CD4-positive, alpha-beta memory T cell (primary cell): ENCODE measurements at regions not wholly inside any gene's neighbourhood (a gene's known extent, or its start where the extent isn't known, plus 50 kb on each side); places are given as distances from the start of the nearest gene placed in this dataset.

Source experiments
- CTCF ChIA-PET: fragments of 350-600 bp; sonication (Branson Sonifier 250); formaldehyde crosslinking; loops from one replicate; lab custom pipeline; 2021; ENCODE audit warnings: inconsistent platforms; ENCODE audit not compliant: partially characterized antibody; lab: Charles Lee
- POLR2A ChIA-PET: fragments of 350-600 bp; sonication (Branson Sonifier 250); formaldehyde crosslinking; loops from one replicate; lab custom pipeline; 2021; ENCODE audit not compliant: partially characterized antibody; lab: Charles Lee
- DNase-seq, 5 donors: peaks; one replicate each; pipeline versions ENCODE4 v3.0.0 to v3.0.0-alpha.2; 2020 to 2022; ENCODE audit warnings: mixed read lengths in 1 of 5
- H3K27ac ChIP-seq: one replicate; pipeline ENCODE4 v1.7.0; 2013; ENCODE audit warnings: low read depth, low read length
- H3K27me3 ChIP-seq: 2 replicates; pipeline ENCODE4 v1.7.0; 2013; ENCODE audit warnings: mild to moderate bottlenecking, low read length, moderate library complexity; ENCODE audit not compliant: insufficient read depth
- H3K36me3 ChIP-seq: 2 replicates; pipeline ENCODE4 v1.7.0; 2013; ENCODE audit warnings: mild to moderate bottlenecking, low read length, moderate library complexity; ENCODE audit not compliant: insufficient read depth
- H3K4me1 ChIP-seq: 2 replicates; pipeline ENCODE4 v1.7.0; 2013; ENCODE audit warnings: mild to moderate bottlenecking, low read length, moderate library complexity; ENCODE audit not compliant: insufficient read depth
- H3K4me3 ChIP-seq, 2 donors: one replicate each; pipeline ENCODE4 v1.7.0; 2013; ENCODE audit warnings: low read length in 2 of 2, mild to moderate bottlenecking in 1 of 2
- H3K9me3 ChIP-seq, 2 donors: one replicate each; pipeline ENCODE4 v1.7.0; 2013; ENCODE audit warnings: low read length in 2 of 2, control low read depth in 1 of 2; ENCODE audit not compliant: control insufficient read depth in 1 of 2
- H3K27ac Mint-ChIP-seq, 7 donors: one replicate each; pipeline ENCODE4 v1.8.0; 2020 to 2021; ENCODE audit warnings: mixed read lengths in 7 of 7, mild to moderate bottlenecking in 6 of 7, inconsistent platforms in 3 of 7, moderate library complexity in 3 of 7
- H3K27me3 Mint-ChIP-seq, 2 donors: one replicate each; pipeline ENCODE4 v1.8.0; 2020 to 2021; ENCODE audit warnings: mixed read lengths in 2 of 2
- H3K36me3 Mint-ChIP-seq, 2 donors: one replicate each; pipeline ENCODE4 v1.8.0; 2020 to 2021; ENCODE audit warnings: mixed read lengths in 2 of 2, inconsistent platforms in 1 of 2, mild to moderate bottlenecking in 1 of 2
- H3K4me1 Mint-ChIP-seq, 4 donors: one replicate each; pipeline ENCODE4 v1.8.0; 2020 to 2021; ENCODE audit warnings: mixed read lengths in 4 of 4, mild to moderate bottlenecking in 1 of 4
- H3K4me3 Mint-ChIP-seq, 8 donors: one replicate each; pipeline ENCODE4 v1.8.0; 2020 to 2021; ENCODE audit warnings: mixed read lengths in 8 of 8, mild to moderate bottlenecking in 7 of 8, moderate library complexity in 6 of 8, inconsistent platforms in 3 of 8
- H3K9me3 Mint-ChIP-seq, 8 donors: one replicate each; pipeline ENCODE4 v1.8.0; 2020 to 2021; ENCODE audit warnings: mixed read lengths in 8 of 8, mild to moderate bottlenecking in 5 of 8, inconsistent platforms in 3 of 8, moderate library complexity in 1 of 8
- intact Hi-C: fragments of 100-400 bp; cut with micrococcal nuclease; formaldehyde crosslinking; loops from one replicate; pipeline ENCODE4 v1.15.1; 2023

GRCh38 chr5:81815321-81815720 lies 64.4 kb upstream of the SSBP2 start:
- peaks cover 17 to 41% (median 33%) of the 10 kb centered on the region in 4 donors for H3K4me1 Mint-ChIP-seq
- H3K4me3 Mint-ChIP-seq, result no peak overlapping the region
- CTCF ChIA-PET, result no interaction called here
- H3K9me3 Mint-ChIP-seq, result peaks cover 0 to 2% (median 0%) of the 10 kb centered on the region in 8 donors
- H3K27ac Mint-ChIP-seq, result no peak overlapping the region
- H3K4me3 ChIP-seq, result no peak overlapping the region
- H3K27me3 Mint-ChIP-seq, result peaks cover 0 to 6% of the 10 kb centered on the region in 2 donors
- no peaks in the 10 kb centered on the region for H3K36me3 Mint-ChIP-seq
- intact Hi-C loops, result loop anchor here (5.0 kb wide), 1 partner anchor 33 kb away; no protein-coding TSS in a partner anchor
- POLR2A ChIA-PET, result no interaction called here
- no peak for DNase-seq
- no peaks in the 10 kb centered on the region for H3K27me3 ChIP-seq
- H3K9me3 ChIP-seq, result no peaks in the 10 kb centered on the region
- H3K36me3 ChIP-seq, result no peaks in the 10 kb centered on the region
- peaks cover 16% of the 10 kb centered on the region for H3K4me1 ChIP-seq
- no peak overlapping the region for H3K27ac ChIP-seq

GRCh38 chr5:81808106-81808505 lies 57.2 kb upstream of the SSBP2 start:
- ChIA-PET CTCF (no interaction called here), POLR2A (interaction anchor here (1.0 kb wide), 1 partner anchor 57 kb away, joined by 3 read pairs; the partner anchor contains the start of gene SSBP2)
- intact Hi-C loops, result no loop called here
- Mint-ChIP-seq H3K36me3 (peaks cover 4 to 8% of the 10 kb centered on the region in 2 donors), H3K27ac (no peak overlapping the region), H3K4me1 (peaks cover 8 to 14% (median 9%) of the 10 kb centered on the region in 4 donors), H3K27me3 (peaks cover 0 to 1% of the 10 kb centered on the region in 2 donors), H3K9me3 (peaks cover 3 to 33% (median 21%) of the 10 kb centered on the region in 8 donors), H3K4me3 (no peak overlapping the region)
- no peak overlapping the region for H3K4me3 ChIP-seq
- H3K36me3 ChIP-seq, result no peaks in the 10 kb centered on the region
- DNase-seq, result no peak
- H3K27me3 ChIP-seq, result no peaks in the 10 kb centered on the region
- no peak overlapping the region for H3K27ac ChIP-seq
- H3K9me3 ChIP-seq, result no peaks in the 10 kb centered on the region
- H3K4me1 ChIP-seq, result no peaks in the 10 kb centered on the region

GRCh38 chr5:81805086-81805485 lies 54.2 kb upstream of the SSBP2 start:
- CTCF ChIA-PET, result interaction anchor here (0.7 kb wide), 1 partner anchor 28 kb away, joined by 3 read pairs; no protein-coding TSS in a partner anchor
- H3K4me3 ChIP-seq, result no peak overlapping the region
- peaks cover 3 to 33% (median 21%) of the 10 kb centered on the region in 8 donors for H3K9me3 Mint-ChIP-seq
- no peaks in the 10 kb centered on the region for H3K9me3 ChIP-seq
- no peaks in the 10 kb centered on the region for H3K36me3 ChIP-seq
- peaks cover 4 to 8% of the 10 kb centered on the region in 2 donors for H3K36me3 Mint-ChIP-seq
- peak overlapping the region in 1 of 7 donors; percentile 12 for H3K27ac Mint-ChIP-seq
- no peak overlapping the region for H3K27ac ChIP-seq
- H3K4me1 Mint-ChIP-seq, result peaks cover 8 to 14% (median 9%) of the 10 kb centered on the region in 4 donors
- no peaks in the 10 kb centered on the region for H3K27me3 ChIP-seq
- H3K4me1 ChIP-seq, result no peaks in the 10 kb centered on the region
- intact Hi-C loops, result no loop called here
- POLR2A ChIA-PET, result interaction anchor here (0.6 kb wide), 1 partner anchor 89 kb away, joined by 3 read pairs; no protein-coding TSS in a partner anchor
- H3K4me3 Mint-ChIP-seq, result peak overlapping the region in 5 of 8 donors; percentile 5 to 54 (median 20)
- peak in 1 of 5 donors; percentile 10 for DNase-seq
- H3K27me3 Mint-ChIP-seq, result no peaks in the 10 kb centered on the region

GRCh38 chr5:81803812-81804211 lies 52.9 kb upstream of the SSBP2 start:
- ChIA-PET POLR2A (interaction anchor here (1.2 kb wide), 1 partner anchor 53 kb away, joined by 3 read pairs; the partner anchor contains the start of gene SSBP2), CTCF (interaction anchor here (1.2 kb wide), 1 partner anchor 25 kb away, joined by 3 read pairs; no protein-coding TSS in a partner anchor)
- Histone ChIP-seq H3K4me3 (no peak overlapping the region), H3K27ac (no peak overlapping the region), H3K27me3 (no peaks in the 10 kb centered on the region), H3K36me3 (no peaks in the 10 kb centered on the region), H3K4me1 (no peaks in the 10 kb centered on the region), H3K9me3 (no peaks in the 10 kb centered on the region)
- Mint-ChIP-seq H3K4me1 (peaks cover 8 to 14% (median 9%) of the 10 kb centered on the region in 4 donors), H3K36me3 (peaks cover 4 to 8% of the 10 kb centered on the region in 2 donors), H3K27me3 (no peaks in the 10 kb centered on the region), H3K27ac (no peak overlapping the region), H3K9me3 (peaks cover 3 to 33% (median 21%) of the 10 kb centered on the region in 8 donors), H3K4me3 (no peak overlapping the region)
- no peak for DNase-seq
- intact Hi-C loops, result no loop called here

GRCh38 chr5:81802625-81803024 lies 51.7 kb upstream of the SSBP2 start:
- no peak for DNase-seq
- Histone ChIP-seq H3K27ac (no peak overlapping the region), H3K4me1 (no peaks in the 10 kb centered on the region), H3K36me3 (no peaks in the 10 kb centered on the region), H3K27me3 (no peaks in the 10 kb centered on the region), H3K9me3 (no peaks in the 10 kb centered on the region), H3K4me3 (no peak overlapping the region)
- Mint-ChIP-seq H3K4me1 (peaks cover 8 to 14% (median 10%) of the 10 kb centered on the region in 4 donors), H3K4me3 (no peak overlapping the region), H3K27ac (no peak overlapping the region), H3K9me3 (peaks cover 3 to 21% (median 14%) of the 10 kb centered on the region in 8 donors), H3K27me3 (no peaks in the 10 kb centered on the region), H3K36me3 (peaks cover 4 to 8% of the 10 kb centered on the region in 2 donors)
- intact Hi-C loops, result no loop called here
- ChIA-PET CTCF (no interaction called here), POLR2A (no interaction called here)

- Mint-ChIP-seq H3K27ac (no peak overlapping the region), H3K36me3 (peaks cover 4 to 8% of the 10 kb centered on the region in 2 donors), H3K9me3 (peaks cover 2 to 15% (median 11%) of the 10 kb centered on the region in 8 donors), H3K4me1 (peaks cover 8 to 14% (median 10%) of the 10 kb centered on the region in 4 donors), H3K27me3 (no peaks in the 10 kb centered on the region), H3K4me3 (no peak overlapping the region)
- H3K4me3 ChIP-seq, result no peak overlapping the region
- DNase-seq, result no peak
- no peaks in the 10 kb centered on the region for H3K36me3 ChIP-seq
- H3K9me3 ChIP-seq, result no peaks in the 10 kb centered on the region
- no peaks in the 10 kb centered on the region for H3K4me1 ChIP-seq
- intact Hi-C loops, result no loop called here
- H3K27ac ChIP-seq, result no peak overlapping the region
- ChIA-PET CTCF (no interaction called here), POLR2A (no interaction called here)
- no peaks in the 10 kb centered on the region for H3K27me3 ChIP-seq
Measured at GRCh38 chr5:81802020-81802419, 51.1 kb upstream of the SSBP2 start.

- DNase-seq, result no peak
- intact Hi-C loops, result no loop called here
- no peak overlapping the region for H3K4me3 Mint-ChIP-seq
- ChIA-PET CTCF (no interaction called here), POLR2A (no interaction called here)
- H3K4me1 ChIP-seq, result no peaks in the 10 kb centered on the region
- no peak overlapping the region for H3K27ac Mint-ChIP-seq
- H3K36me3 ChIP-seq, result no peaks in the 10 kb centered on the region
- H3K27me3 ChIP-seq, result no peaks in the 10 kb centered on the region
- no peak overlapping the region for H3K27ac ChIP-seq
- H3K9me3 Mint-ChIP-seq, result peaks cover 0 to 3% (median under 1%) of the 10 kb centered on the region in 8 donors
- no peak overlapping the region for H3K4me3 ChIP-seq
- H3K9me3 ChIP-seq, result no peaks in the 10 kb centered on the region
- H3K27me3 Mint-ChIP-seq, result no peaks in the 10 kb centered on the region
- H3K4me1 Mint-ChIP-seq, result peaks cover 8 to 14% (median 10%) of the 10 kb centered on the region in 4 donors
- peaks cover 0 to 1% of the 10 kb centered on the region in 2 donors for H3K36me3 Mint-ChIP-seq
Measured at GRCh38 chr5:81800797-81801196, 49.9 kb upstream of the SSBP2 start.
